ENCODE measurements at regions not wholly inside any gene's neighbourhood (a gene's known extent, or its start where the extent isn't known, plus 50 kb on each side); places are given as distances from the start of the nearest gene placed in this dataset.

DNA sequence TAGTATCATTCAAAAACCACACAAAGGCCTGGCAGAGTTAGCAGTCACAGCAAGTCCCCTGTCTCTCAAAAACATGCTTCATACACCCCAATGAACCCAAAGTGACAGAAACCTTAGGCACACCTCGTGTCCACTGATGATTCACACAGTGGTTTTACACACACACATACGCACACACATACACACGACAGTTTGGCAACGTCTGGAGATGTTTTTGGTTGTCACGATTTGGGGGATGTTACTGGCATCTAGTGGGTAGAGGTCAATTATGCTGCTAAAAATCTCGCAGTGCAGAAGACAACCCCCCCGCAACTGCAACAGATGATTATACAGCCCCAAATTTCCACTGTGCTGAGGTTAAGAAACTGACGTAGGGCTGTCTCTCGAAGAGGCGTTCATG is 72.9 kb upstream of the PARD3B start:
- H3K27ac ChIP-seq (ENCODE audit: low read depth, low read length) = no peak overlapping the region
- no peaks in the 10 kb centered on the region for H3K9me3 ChIP-seq (ENCODE audit: control insufficient read depth in 1 of 2, insufficient read depth in 1 of 2, low read depth in 1 of 2, low read length in 2 of 2)
- H3K9ac ChIP-seq (ENCODE audit: low read length) = no peak overlapping the region
- no peak overlapping the region for H3K4me3 ChIP-seq (replicated peaks in 1 of 2; ENCODE audit: low read depth in 1 of 2, low read length in 2 of 2)
- H3K79me2 ChIP-seq (ENCODE audit: insufficient read depth, low read length) = no peaks in the 10 kb centered on the region
- DNase-seq (ENCODE audit: low read depth, low spot score) (no peak), ATAC-seq (no peak)
- H3K27me3 ChIP-seq (ENCODE audit: insufficient read depth, low read length) = peaks cover 3% of the 10 kb centered on the region; the same call in 1 of the 2 replicates
- ChIA-PET RAD21 (ENCODE audit: low non-redundant PET in 1 of 2, low total read pairs in 2 of 2, uncharacterized antibody in 2 of 2, unreplicated experiment in 2 of 2) (no interaction called here), CTCF (no interaction called here), POLR2A (no interaction called here)
- no peak overlapping the region for H2AFZ ChIP-seq (ENCODE audit: low read depth, low read length, poor library complexity, severe bottlenecking)
- BruUV-seq (replicated peaks) = no TSS peak
- no peaks in the 10 kb centered on the region for H3K36me3 ChIP-seq (ENCODE audit: control insufficient read depth in 1 of 2, insufficient read depth in 2 of 2, low read length in 2 of 2)
- no peaks in the 10 kb centered on the region for H3K9me2 ChIP-seq (ENCODE audit: insufficient read depth)
- intact Hi-C loops (cut with micrococcal nuclease) = no loop called here
- no peaks in the 10 kb centered on the region for H4K20me1 ChIP-seq (ENCODE audit: insufficient read depth)
- TF ChIP-seq, protein P1, sequence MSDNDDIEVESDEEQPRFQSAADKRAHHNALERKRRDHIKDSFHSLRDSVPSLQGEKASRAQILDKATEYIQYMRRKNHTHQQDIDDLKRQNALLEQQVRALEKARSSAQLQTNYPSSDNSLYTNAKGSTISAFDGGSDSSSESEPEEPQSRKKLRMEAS (IDR thresholded peaks at IDR 0.05) = no peak
- no peak for TF ChIP-seq EZH2 (IDR thresholded peaks at IDR 0.05)
- TF ChIP-seq, protein P2, sequence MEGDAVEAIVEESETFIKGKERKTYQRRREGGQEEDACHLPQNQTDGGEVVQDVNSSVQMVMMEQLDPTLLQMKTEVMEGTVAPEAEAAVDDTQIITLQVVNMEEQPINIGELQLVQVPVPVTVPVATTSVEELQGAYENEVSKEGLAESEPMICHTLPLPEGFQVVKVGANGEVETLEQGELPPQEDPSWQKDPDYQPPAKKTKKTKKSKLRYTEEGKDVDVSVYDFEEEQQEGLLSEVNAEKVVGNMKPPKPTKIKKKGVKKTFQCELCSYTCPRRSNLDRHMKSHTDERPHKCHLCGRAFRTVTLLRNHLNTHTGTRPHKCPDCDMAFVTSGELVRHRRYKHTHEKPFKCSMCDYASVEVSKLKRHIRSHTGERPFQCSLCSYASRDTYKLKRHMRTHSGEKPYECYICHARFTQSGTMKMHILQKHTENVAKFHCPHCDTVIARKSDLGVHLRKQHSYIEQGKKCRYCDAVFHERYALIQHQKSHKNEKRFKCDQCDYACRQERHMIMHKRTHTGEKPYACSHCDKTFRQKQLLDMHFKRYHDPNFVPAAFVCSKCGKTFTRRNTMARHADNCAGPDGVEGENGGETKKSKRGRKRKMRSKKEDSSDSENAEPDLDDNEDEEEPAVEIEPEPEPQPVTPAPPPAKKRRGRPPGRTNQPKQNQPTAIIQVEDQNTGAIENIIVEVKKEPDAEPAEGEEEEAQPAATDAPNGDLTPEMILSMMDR (IDR thresholded peaks at IDR 0.05 in 2 of 3, conservative IDR thresholded peaks at IDR 0.05 in 1 of 3; ENCODE audit: borderline replicate concordance in 1 of 3, insufficient read depth in 1 of 3, low read depth in 2 of 3, low read length in 2 of 3) = no peak
- no peak for TF ChIP-seq EGR1 (IDR thresholded peaks at IDR 0.05; ENCODE audit: low read depth)
- no peak for TF ChIP-seq CEBPB (IDR thresholded peaks at IDR 0.05; ENCODE audit: low read depth)
- no peak for TF ChIP-seq TCF7L2 (IDR thresholded peaks at IDR 0.05; ENCODE audit: borderline replicate concordance, extremely low read depth, insufficient read depth, insufficient read length)
- H3K4me1 ChIP-seq (ENCODE audit: control insufficient read depth in 1 of 2, insufficient read depth in 2 of 2, low read length in 2 of 2) = no peaks in the 10 kb centered on the region
- H3K4me2 ChIP-seq (ENCODE audit: low read length) = no peak overlapping the region

DNA sequence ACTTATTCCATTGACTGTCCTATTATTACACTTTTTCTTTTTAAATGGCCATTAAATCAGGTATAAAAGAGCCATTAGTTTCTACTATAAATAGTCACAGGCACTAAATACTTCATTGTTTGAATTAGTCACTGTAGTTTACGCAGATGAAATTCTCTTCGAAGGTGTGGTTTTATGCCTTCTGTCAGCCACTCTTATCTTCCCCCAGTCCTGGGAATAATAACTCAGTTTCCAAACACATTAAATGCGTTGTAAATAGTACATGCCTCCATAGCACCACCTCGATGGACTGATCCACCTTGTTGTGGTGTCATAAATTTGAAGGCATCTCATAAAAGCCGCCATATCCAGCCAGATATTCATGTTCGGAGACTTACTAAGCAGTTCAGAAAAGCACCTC is 72.1 kb upstream of the PARD3B start:
- no peaks in the 10 kb centered on the region for H3K9me3 ChIP-seq (ENCODE audit: control insufficient read depth in 1 of 2, insufficient read depth in 1 of 2, low read depth in 1 of 2, low read length in 2 of 2)
- H3K9me2 ChIP-seq (ENCODE audit: insufficient read depth) = no peaks in the 10 kb centered on the region
- H3K27ac ChIP-seq (ENCODE audit: low read depth, low read length) = no peak overlapping the region
- POLR2A ChIA-PET = no interaction called here
- intact Hi-C loops (cut with micrococcal nuclease) = no loop called here
- H3K4me3 ChIP-seq (replicated peaks in 1 of 2; ENCODE audit: low read depth in 1 of 2, low read length in 2 of 2) = no peak overlapping the region
- H3K4me2 ChIP-seq (ENCODE audit: low read length) = no peak overlapping the region
- no peaks in the 10 kb centered on the region for H4K20me1 ChIP-seq (ENCODE audit: insufficient read depth)
- RAD21 ChIA-PET (ENCODE audit: low non-redundant PET in 1 of 2, low total read pairs in 2 of 2, uncharacterized antibody in 2 of 2, unreplicated experiment in 2 of 2) = no interaction called here
- DNase-seq (ENCODE audit: low read depth, low spot score) (no peak), ATAC-seq (no peak)
- H3K4me1 ChIP-seq (ENCODE audit: control insufficient read depth in 1 of 2, insufficient read depth in 2 of 2, low read length in 2 of 2) = no peaks in the 10 kb centered on the region
- CTCF ChIA-PET = no interaction called here
- H3K79me2 ChIP-seq (ENCODE audit: insufficient read depth, low read length) = no peaks in the 10 kb centered on the region
- no peak for TF ChIP-seq ZNF274 (IDR thresholded peaks at IDR 0.05; ENCODE audit: low read depth, low read length)
- TF ChIP-seq CBX3 (IDR thresholded peaks at IDR 0.05; ENCODE audit: low read depth) = no peak
- no peak for TF ChIP-seq SRF (IDR thresholded peaks at IDR 0.05; ENCODE audit: low read depth)
- TF ChIP-seq TCF7L2 (IDR thresholded peaks at IDR 0.05; ENCODE audit: borderline replicate concordance, extremely low read depth, insufficient read depth, insufficient read length) = no peak
- TF ChIP-seq POLR2A (IDR thresholded peaks at IDR 0.05; ENCODE audit: borderline replicate concordance, extremely low read depth, insufficient read depth, insufficient read length) = no peak
- TF ChIP-seq EGR1 (IDR thresholded peaks at IDR 0.05; ENCODE audit: low read depth) = no peak
- TF ChIP-seq YY1 (IDR thresholded peaks at IDR 0.05; ENCODE audit: extremely low read depth, insufficient replicate concordance, low read depth, low read length) = no peak
- TF ChIP-seq CEBPB (IDR thresholded peaks at IDR 0.05; ENCODE audit: low read depth) = no peak
- TF ChIP-seq, protein P3, sequence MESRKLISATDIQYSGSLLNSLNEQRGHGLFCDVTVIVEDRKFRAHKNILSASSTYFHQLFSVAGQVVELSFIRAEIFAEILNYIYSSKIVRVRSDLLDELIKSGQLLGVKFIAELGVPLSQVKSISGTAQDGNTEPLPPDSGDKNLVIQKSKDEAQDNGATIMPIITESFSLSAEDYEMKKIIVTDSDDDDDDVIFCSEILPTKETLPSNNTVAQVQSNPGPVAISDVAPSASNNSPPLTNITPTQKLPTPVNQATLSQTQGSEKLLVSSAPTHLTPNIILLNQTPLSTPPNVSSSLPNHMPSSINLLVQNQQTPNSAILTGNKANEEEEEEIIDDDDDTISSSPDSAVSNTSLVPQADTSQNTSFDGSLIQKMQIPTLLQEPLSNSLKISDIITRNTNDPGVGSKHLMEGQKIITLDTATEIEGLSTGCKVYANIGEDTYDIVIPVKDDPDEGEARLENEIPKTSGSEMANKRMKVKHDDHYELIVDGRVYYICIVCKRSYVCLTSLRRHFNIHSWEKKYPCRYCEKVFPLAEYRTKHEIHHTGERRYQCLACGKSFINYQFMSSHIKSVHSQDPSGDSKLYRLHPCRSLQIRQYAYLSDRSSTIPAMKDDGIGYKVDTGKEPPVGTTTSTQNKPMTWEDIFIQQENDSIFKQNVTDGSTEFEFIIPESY (IDR thresholded peaks at IDR 0.05; ENCODE audit: extremely low read depth, insufficient replicate concordance, low read length) = no peak
- no peak overlapping the region for H3K9ac ChIP-seq (ENCODE audit: low read length)
- no peak overlapping the region for H2AFZ ChIP-seq (ENCODE audit: low read depth, low read length, poor library complexity, severe bottlenecking)
- H3K36me3 ChIP-seq (ENCODE audit: control insufficient read depth in 1 of 2, insufficient read depth in 2 of 2, low read length in 2 of 2) = no peaks in the 10 kb centered on the region
- H3K27me3 ChIP-seq (ENCODE audit: insufficient read depth, low read length) = peaks cover 3% of the 10 kb centered on the region; the same call in 1 of the 2 replicates
- no TSS peak for BruUV-seq (replicated peaks)
